ENCODE measurements at regions not wholly inside any gene's neighbourhood (a gene's known extent, or its start where the extent isn't known, plus 50 kb on each side); places are given as distances from the start of the nearest gene placed in this dataset.

DNA sequence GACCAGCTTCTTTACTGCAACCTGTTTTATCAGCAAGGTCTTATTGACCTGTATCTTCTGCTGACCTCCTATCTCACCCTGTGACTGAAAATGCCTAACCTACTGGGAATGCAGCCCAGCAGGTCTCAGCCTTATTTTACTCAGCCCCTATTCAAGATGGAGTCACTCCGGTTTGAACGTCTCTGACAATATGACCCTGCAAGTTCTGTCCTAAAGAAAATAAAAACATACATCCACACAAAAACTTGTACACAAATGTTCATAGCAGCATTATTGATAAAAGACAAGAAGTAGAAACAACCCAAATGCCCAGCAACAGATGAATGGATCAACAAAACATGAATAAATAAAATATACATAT, 59.5 kb upstream of the FAM9C start:
- TF ChIP-seq, protein P1, sequence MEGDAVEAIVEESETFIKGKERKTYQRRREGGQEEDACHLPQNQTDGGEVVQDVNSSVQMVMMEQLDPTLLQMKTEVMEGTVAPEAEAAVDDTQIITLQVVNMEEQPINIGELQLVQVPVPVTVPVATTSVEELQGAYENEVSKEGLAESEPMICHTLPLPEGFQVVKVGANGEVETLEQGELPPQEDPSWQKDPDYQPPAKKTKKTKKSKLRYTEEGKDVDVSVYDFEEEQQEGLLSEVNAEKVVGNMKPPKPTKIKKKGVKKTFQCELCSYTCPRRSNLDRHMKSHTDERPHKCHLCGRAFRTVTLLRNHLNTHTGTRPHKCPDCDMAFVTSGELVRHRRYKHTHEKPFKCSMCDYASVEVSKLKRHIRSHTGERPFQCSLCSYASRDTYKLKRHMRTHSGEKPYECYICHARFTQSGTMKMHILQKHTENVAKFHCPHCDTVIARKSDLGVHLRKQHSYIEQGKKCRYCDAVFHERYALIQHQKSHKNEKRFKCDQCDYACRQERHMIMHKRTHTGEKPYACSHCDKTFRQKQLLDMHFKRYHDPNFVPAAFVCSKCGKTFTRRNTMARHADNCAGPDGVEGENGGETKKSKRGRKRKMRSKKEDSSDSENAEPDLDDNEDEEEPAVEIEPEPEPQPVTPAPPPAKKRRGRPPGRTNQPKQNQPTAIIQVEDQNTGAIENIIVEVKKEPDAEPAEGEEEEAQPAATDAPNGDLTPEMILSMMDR (IDR thresholded peaks at IDR 0.05; ENCODE audit: low read depth, low read length), result no peak
- TF ChIP-seq EZH2phosphoT487 (IDR thresholded peaks at IDR 0.05; ENCODE audit: low read depth), result no peak
